Endothelial cell of umbilical vein (primary cell): ENCODE measurements at regions not wholly inside any gene's neighbourhood (a gene's known extent, or its start where the extent isn't known, plus 50 kb on each side); places are given as distances from the start of the nearest gene placed in this dataset.

ENCODE experiments used
- BruUV-seq: library from RNA; stranded (reverse); fragments of 400-500 nt; replicated peaks from 2 replicates; lab custom pipeline; 2021; lab: Mats Ljungman, UMichigan
- CTCF ChIA-PET: fragments of 300-600, 350-600 bp; sonication (Branson Sonifier 250); formaldehyde crosslinking; loops from one replicate; lab custom pipeline; 2021; ENCODE audit warnings: antibody characterized with exemption, inconsistent platforms; lab: Charles Lee
- POLR2A ChIA-PET: fragments of 300-600, 350-600 bp; sonication (Branson Sonifier 250); formaldehyde crosslinking; loops from one replicate; lab custom pipeline; 2021; ENCODE audit warnings: antibody characterized with exemption, inconsistent platforms; lab: Charles Lee
- DNase-seq: peaks from one replicate; pipeline ENCODE4 v3.0.0-alpha.2; 2011; ENCODE audit warnings: low read depth, low spot score
- FAIRE-seq: peaks from 2 replicates; lab custom pipeline; 2011; peaks lifted over from hg19 to GRCh38; lab: Jason Lieb, UNC
- H2AFZ ChIP-seq: 2 replicates; pipeline ENCODE4 v1.6.0; 2012; ENCODE audit warnings: low read depth, low read length, control low read depth, inconsistent platforms
- H3K27ac ChIP-seq: 2 replicates; pipeline ENCODE4 v1.5.1; 2011; ENCODE audit warnings: low read depth, mild to moderate bottlenecking, control low read depth, low read length, moderate library complexity; ENCODE audit not compliant: insufficient read depth
- H3K27me3 ChIP-seq, 2 experiments: 2 replicates each; pipeline versions ENCODE4 v1.6.0 to v1.6.1; 2011; ENCODE audit warnings: low read length in 2 of 2, mixed read lengths in 1 of 2; ENCODE audit not compliant: control insufficient read depth in 2 of 2, insufficient read depth in 2 of 2
- H3K36me3 ChIP-seq, 2 experiments: 2 replicates in 1 of 2; 3 replicates in 1 of 2; pipeline ENCODE4 v1.5.1; 2011; ENCODE audit warnings: low read length in 2 of 2, mild to moderate bottlenecking in 1 of 2, moderate library complexity in 1 of 2; ENCODE audit not compliant: control insufficient read depth in 2 of 2, insufficient read depth in 2 of 2; ENCODE audit errors: extremely low read depth in 1 of 2
- H3K4me1 ChIP-seq: 3 replicates; pipeline ENCODE4 v1.5.1; 2011; ENCODE audit warnings: mild to moderate bottlenecking, low read length; ENCODE audit not compliant: control insufficient read depth, insufficient read depth; ENCODE audit errors: extremely low read depth
- H3K4me2 ChIP-seq: 2 replicates; pipeline ENCODE4 v1.6.1; 2011; ENCODE audit warnings: low read length, control low read depth, mixed read lengths; ENCODE audit not compliant: insufficient read depth
- H3K4me3 ChIP-seq, 3 experiments: fragments of 200-600 bp in 1 of 3; sonication (generic), shearing (Covaris generic) in 1 of 3; replicated peaks in 1 of 3; 2 replicates each; pipeline ENCODE4 v1.5.1; 2011 to 2016; ENCODE audit warnings: control low read depth in 3 of 3, low read length in 3 of 3, mild to moderate bottlenecking in 2 of 3, inconsistent platforms in 1 of 3, low read depth in 1 of 3, moderate library complexity in 1 of 3; ENCODE audit not compliant: insufficient read depth in 1 of 3
- H3K79me2 ChIP-seq: 2 replicates; pipeline ENCODE4 v1.6.0; 2012; ENCODE audit warnings: low read length, inconsistent platforms; ENCODE audit not compliant: control insufficient read depth, insufficient read depth
- H3K9ac ChIP-seq: replicated peaks from 2 replicates; pipeline ENCODE3; 2011; ENCODE audit warnings: low read length, control low read depth; ENCODE audit not compliant: insufficient read depth; ENCODE audit errors: extremely low read depth
- H3K9me1 ChIP-seq: replicated peaks from 3 replicates; pipeline ENCODE4 v1.6.0; 2011; ENCODE audit warnings: mild to moderate bottlenecking, low read length; ENCODE audit not compliant: control insufficient read depth, insufficient read depth; ENCODE audit errors: extremely low read depth
- H3K9me3 ChIP-seq: replicated peaks from 2 replicates; pipeline ENCODE4 v1.5.1; 2012; ENCODE audit warnings: low read length, inconsistent platforms; ENCODE audit not compliant: control insufficient read depth, insufficient read depth
- H4K20me1 ChIP-seq: replicated peaks from 2 replicates; pipeline ENCODE3; 2011; ENCODE audit warnings: mild to moderate bottlenecking, low read length; ENCODE audit not compliant: control insufficient read depth, insufficient read depth; ENCODE audit errors: extremely low read depth
- CTCF ChIP-seq, 2 donors: IDR thresholded peaks; 1 replicate in 1 of 2; 2 replicates in 1 of 2; pipeline ENCODE4 v1.5.1; 2011; ENCODE audit warnings: low read length in 2 of 2, mild to moderate bottlenecking in 2 of 2, moderate library complexity in 2 of 2, control low read depth in 1 of 2, inconsistent platforms in 1 of 2, low read depth in 1 of 2; ENCODE audit not compliant: insufficient read depth in 1 of 2; ENCODE audit errors: extremely low read depth in 1 of 2
- EZH2 ChIP-seq: IDR thresholded peaks from 2 replicates; pipeline ENCODE4 v1.6.1; 2012; ENCODE audit warnings: borderline replicate concordance, low read depth, mild to moderate bottlenecking, moderate library complexity, low read length, inconsistent platforms; ENCODE audit not compliant: severe bottlenecking
- FOS ChIP-seq: IDR thresholded peaks from 2 replicates; pipeline ENCODE4 v1.6.1; 2011; ENCODE audit warnings: mild to moderate bottlenecking, low read length, moderate library complexity, borderline replicate concordance; ENCODE audit not compliant: insufficient read depth
- GATA2 ChIP-seq: IDR thresholded peaks from 2 replicates; pipeline ENCODE4 v1.7.0; 2011; ENCODE audit warnings: low read depth, mild to moderate bottlenecking, moderate library complexity, mixed read lengths, low read length; ENCODE audit not compliant: insufficient read length, insufficient read depth
- JUN ChIP-seq: IDR thresholded peaks from 2 replicates; pipeline ENCODE4 v1.6.1; 2011; ENCODE audit warnings: borderline replicate concordance, low read depth; ENCODE audit not compliant: insufficient read length, insufficient read depth
- MAX ChIP-seq: IDR thresholded peaks from 2 replicates; pipeline ENCODE4 v1.6.1; 2011; ENCODE audit not compliant: insufficient read depth, insufficient read length
- MYC ChIP-seq: IDR thresholded peaks from one replicate; pipeline ENCODE4 v1.6.1; 2011; ENCODE audit warnings: mild to moderate bottlenecking, low read depth, low read length
- POLR2A ChIP-seq: IDR thresholded peaks from 2 replicates; pipeline ENCODE4 v1.6.1; 2012; ENCODE audit warnings: low read depth, mild to moderate bottlenecking, control low read depth, low read length
- POLR2AphosphoS5 ChIP-seq: IDR thresholded peaks from 2 replicates; pipeline ENCODE4 v1.6.1; 2012; ENCODE audit warnings: low read depth, mild to moderate bottlenecking, control low read depth, low read length, moderate library complexity; ENCODE audit not compliant: insufficient read depth
- dilution Hi-C: fragments of 300-500 bp; cut with MboI; formaldehyde crosslinking; loops from one replicate; pipeline ENCODE4 v1.15.0; 2019; ENCODE audit warnings: low sequenced_read_pairs; ENCODE audit not compliant: extremely low pct_ligation_motif_present
- intact Hi-C: fragments of 100-400 bp; cut with micrococcal nuclease; formaldehyde crosslinking; loops from one replicate; pipeline ENCODE4 v1.10.0; 2022

- H3K9ac ChIP-seq: no peak overlapping the region
- no peak for TF ChIP-seq JUN
- TF ChIP-seq FOS: no peak
- TF ChIP-seq MAX: no peak
- no peak for TF ChIP-seq POLR2AphosphoS5
- TF ChIP-seq GATA2: no peak
- TF ChIP-seq CTCF (IDR thresholded peaks at IDR 0.05; ENCODE audit: extremely low read depth in 1 of 2, insufficient read depth in 1 of 2, low read depth in 1 of 2, low read length in 2 of 2): no peak
- TF ChIP-seq POLR2A: no peak
- no peak for TF ChIP-seq EZH2
- no peak for TF ChIP-seq MYC
- H3K27me3 ChIP-seq: no peaks in the 10 kb centered on the region
- no peak overlapping the region for H3K4me3 ChIP-seq
- no peak overlapping the region for H3K27ac ChIP-seq
- intact Hi-C loops (no loop called here), dilution Hi-C loops (no loop called here)
- no TSS peak for BruUV-seq
- no peaks in the 10 kb centered on the region for H3K79me2 ChIP-seq
- no peak overlapping the region for H2AFZ ChIP-seq
- H4K20me1 ChIP-seq: no peaks in the 10 kb centered on the region
- ChIA-PET POLR2A (no interaction called here), CTCF (no interaction called here)
- FAIRE-seq (no peak), DNase-seq (no peak)
- H3K36me3 ChIP-seq: no peaks in the 10 kb centered on the region
- H3K4me1 ChIP-seq: no peaks in the 10 kb centered on the region
- peaks cover 2% of the 10 kb centered on the region for H3K9me3 ChIP-seq
- H3K4me2 ChIP-seq: no peak overlapping the region
- H3K9me1 ChIP-seq: no peaks in the 10 kb centered on the region
Measured at GRCh38 chr1:57839067-57839466, 415.2 kb upstream of the DAB1 start.
